IgD-negative memory B cell (primary cell): ENCODE measurements at regions not wholly inside any gene's neighbourhood (a gene's known extent, or its start where the extent isn't known, plus 50 kb on each side); places are given as distances from the start of the nearest gene placed in this dataset.

Source experiments
- H3K27ac Mint-ChIP-seq, 3 donors: one replicate each; pipeline ENCODE4 v1.8.0; 2020 to 2022; ENCODE audit warnings: mild to moderate bottlenecking in 3 of 3, mixed read lengths in 3 of 3, moderate library complexity in 1 of 3
- H3K27me3 Mint-ChIP-seq: one replicate; pipeline ENCODE4 v1.8.0; 2021; ENCODE audit warnings: mixed read lengths
- H3K36me3 Mint-ChIP-seq: one replicate; pipeline ENCODE4 v1.8.0; 2020; ENCODE audit warnings: mild to moderate bottlenecking, mixed read lengths
- H3K4me1 Mint-ChIP-seq, 3 donors: one replicate each; pipeline ENCODE4 v1.8.0; 2020 to 2022; ENCODE audit warnings: mixed read lengths in 3 of 3, mild to moderate bottlenecking in 1 of 3
- H3K4me3 Mint-ChIP-seq, 4 donors: one replicate each; pipeline ENCODE4 v1.8.0; 2020 to 2022; ENCODE audit warnings: mild to moderate bottlenecking in 4 of 4, mixed read lengths in 4 of 4, moderate library complexity in 3 of 4
- H3K9me3 Mint-ChIP-seq, 3 donors: one replicate each; pipeline ENCODE4 v1.8.0; 2020 to 2021; ENCODE audit warnings: mixed read lengths in 3 of 3, mild to moderate bottlenecking in 1 of 3

- Mint-ChIP-seq H3K9me3 (peaks cover 0 to 6% (median 2%) of the 10 kb centered on the region in 3 donors), H3K27ac (no peak overlapping the region), H3K27me3 (no peaks in the 10 kb centered on the region), H3K4me3 (no peak overlapping the region), H3K36me3 (no peaks in the 10 kb centered on the region), H3K4me1 (peaks cover 0 to 2% (median 0%) of the 10 kb centered on the region in 3 donors)
Measured at GRCh38 chr11:106236295-106236694, 158.8 kb downstream of the AASDHPPT start.

DNA sequence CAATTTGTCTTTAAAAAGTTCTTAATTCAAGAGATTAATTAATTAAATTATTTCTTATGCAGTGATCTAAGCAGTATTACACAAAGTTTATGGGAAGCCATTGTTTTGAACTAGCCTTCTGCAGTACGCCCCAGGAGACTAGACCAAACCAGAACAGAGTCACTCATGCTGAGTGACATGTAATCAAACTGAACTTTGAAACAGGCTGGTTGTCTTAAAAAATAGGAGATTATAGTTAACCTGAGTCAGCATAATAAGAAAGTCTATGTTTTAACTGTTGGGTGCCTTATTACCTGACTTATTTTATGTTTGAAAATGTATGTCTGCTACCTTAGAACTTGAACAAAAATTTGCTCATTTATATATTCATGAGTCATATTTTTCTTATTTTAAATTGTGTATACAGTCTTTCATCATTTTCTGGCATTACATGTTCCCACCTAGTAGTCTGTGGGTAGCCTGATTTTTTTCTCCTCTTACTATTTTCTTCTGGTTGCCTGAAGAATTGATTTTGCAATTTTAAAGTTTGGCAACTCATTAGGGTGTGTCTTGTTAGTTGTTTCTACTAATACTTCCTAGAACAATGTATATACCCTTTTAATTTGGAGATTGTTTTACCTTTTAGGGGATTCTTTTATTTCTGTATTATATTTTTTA is 161.4 kb downstream of the AASDHPPT start:
- Mint-ChIP-seq H3K27ac (no peak overlapping the region), H3K9me3 (peaks cover 0 to 6% (median 0%) of the 10 kb centered on the region in 3 donors), H3K4me1 (peaks cover 0 to 2% (median 0%) of the 10 kb centered on the region in 3 donors), H3K36me3 (no peaks in the 10 kb centered on the region), H3K27me3 (no peaks in the 10 kb centered on the region), H3K4me3 (no peak overlapping the region)

DNA sequence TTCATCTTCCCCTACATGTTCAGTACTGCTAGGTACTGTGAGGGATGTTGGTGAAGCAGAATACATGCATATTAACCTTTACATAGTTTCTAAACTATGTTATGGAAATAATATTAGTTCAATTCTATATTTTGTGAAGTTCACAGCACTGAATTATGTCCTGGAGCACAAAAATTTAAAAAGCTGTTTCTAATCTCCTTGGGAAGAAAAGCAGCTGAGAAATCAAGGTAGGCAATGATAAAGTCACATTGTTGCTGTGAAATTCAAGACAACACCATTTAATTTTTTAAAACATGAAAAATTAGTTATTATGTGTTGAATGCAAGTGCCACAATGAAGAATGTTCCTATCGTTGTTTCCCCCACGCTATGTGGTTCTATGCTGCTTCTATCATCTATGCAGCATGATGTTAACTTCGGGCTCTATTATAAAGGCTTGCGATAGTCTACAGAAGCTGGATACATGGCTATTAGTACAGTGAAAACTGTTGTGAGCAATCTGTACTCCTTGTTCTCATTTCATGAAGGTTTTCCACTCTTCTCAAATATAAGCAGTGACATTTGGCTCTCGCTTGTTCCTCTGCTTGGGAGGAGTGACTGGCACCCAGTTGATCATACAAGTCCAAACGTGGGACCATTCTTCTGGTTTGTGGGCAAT is 164.3 kb downstream of the AASDHPPT start:
- Mint-ChIP-seq H3K36me3 (no peaks in the 10 kb centered on the region), H3K4me1 (no peaks in the 10 kb centered on the region), H3K9me3 (peaks cover 0 to 11% (median 3%) of the 10 kb centered on the region in 3 donors), H3K27ac (no peak overlapping the region), H3K4me3 (no peak overlapping the region), H3K27me3 (no peaks in the 10 kb centered on the region)

GRCh38 chr11:106242718-106243415 is 165.4 kb downstream of the AASDHPPT start:
- peaks cover 4 to 8% (median 5%) of the 10 kb centered on the region in 3 donors for H3K9me3 Mint-ChIP-seq
- no peaks in the 10 kb centered on the region for H3K36me3 Mint-ChIP-seq
- no peak overlapping the region for H3K27ac Mint-ChIP-seq
- no peak overlapping the region for H3K4me3 Mint-ChIP-seq
- no peaks in the 10 kb centered on the region for H3K4me1 Mint-ChIP-seq
- no peaks in the 10 kb centered on the region for H3K27me3 Mint-ChIP-seq

GRCh38 chr11:106246495-106246894 is 169.0 kb downstream of the AASDHPPT start:
- H3K9me3 Mint-ChIP-seq, result peaks cover 4 to 7% (median 5%) of the 10 kb centered on the region in 3 donors

GRCh38 chr11:106249617-106250239 is 172.3 kb downstream of the AASDHPPT start:
- Mint-ChIP-seq H3K27me3 (no peaks in the 10 kb centered on the region), H3K4me3 (no peak overlapping the region), H3K4me1 (no peaks in the 10 kb centered on the region), H3K9me3 (peaks cover 4 to 5% (median 4%) of the 10 kb centered on the region in 3 donors), H3K27ac (no peak overlapping the region), H3K36me3 (no peaks in the 10 kb centered on the region)

More at GRCh38 chr11:106246495-106246894, 169.0 kb downstream of the AASDHPPT start:
- H3K4me1 Mint-ChIP-seq, result no peaks in the 10 kb centered on the region
- H3K4me3 Mint-ChIP-seq, result no peak overlapping the region
- H3K27ac Mint-ChIP-seq, result no peak overlapping the region
- no peaks in the 10 kb centered on the region for H3K36me3 Mint-ChIP-seq
- H3K27me3 Mint-ChIP-seq, result no peaks in the 10 kb centered on the region

DNA sequence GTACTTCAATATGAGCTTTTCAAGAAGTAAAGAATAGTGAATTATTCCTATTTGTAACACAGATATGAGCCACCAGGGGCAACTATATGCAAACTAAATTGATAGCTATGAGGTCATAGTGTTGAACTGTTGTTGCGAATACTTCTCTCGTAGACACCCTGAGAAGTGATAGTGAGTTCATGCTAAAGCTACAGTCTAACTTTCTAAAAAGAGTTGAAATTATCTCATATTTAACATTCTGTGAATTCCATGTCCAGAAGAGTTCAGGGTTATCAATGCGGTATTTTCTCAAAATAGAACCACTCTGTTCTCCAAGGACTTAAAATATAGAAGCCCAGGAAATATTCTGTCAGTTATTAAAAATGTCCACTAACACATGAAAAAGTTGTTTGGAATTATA is 185.4 kb downstream of the AASDHPPT start:
- no peaks in the 10 kb centered on the region for H3K4me1 Mint-ChIP-seq
- peaks cover 4 to 13% (median 8%) of the 10 kb centered on the region in 3 donors for H3K9me3 Mint-ChIP-seq
- no peak overlapping the region for H3K4me3 Mint-ChIP-seq
- no peak overlapping the region for H3K27ac Mint-ChIP-seq
- H3K36me3 Mint-ChIP-seq, result no peaks in the 10 kb centered on the region
- H3K27me3 Mint-ChIP-seq, result no peaks in the 10 kb centered on the region

GRCh38 chr11:106263527-106263926 is 186.1 kb downstream of the AASDHPPT start:
- no peak overlapping the region for H3K4me3 Mint-ChIP-seq
- peaks cover 5 to 13% (median 10%) of the 10 kb centered on the region in 3 donors for H3K9me3 Mint-ChIP-seq
- no peaks in the 10 kb centered on the region for H3K36me3 Mint-ChIP-seq
- no peak overlapping the region for H3K27ac Mint-ChIP-seq
- H3K27me3 Mint-ChIP-seq, result no peaks in the 10 kb centered on the region
- no peaks in the 10 kb centered on the region for H3K4me1 Mint-ChIP-seq

DNA sequence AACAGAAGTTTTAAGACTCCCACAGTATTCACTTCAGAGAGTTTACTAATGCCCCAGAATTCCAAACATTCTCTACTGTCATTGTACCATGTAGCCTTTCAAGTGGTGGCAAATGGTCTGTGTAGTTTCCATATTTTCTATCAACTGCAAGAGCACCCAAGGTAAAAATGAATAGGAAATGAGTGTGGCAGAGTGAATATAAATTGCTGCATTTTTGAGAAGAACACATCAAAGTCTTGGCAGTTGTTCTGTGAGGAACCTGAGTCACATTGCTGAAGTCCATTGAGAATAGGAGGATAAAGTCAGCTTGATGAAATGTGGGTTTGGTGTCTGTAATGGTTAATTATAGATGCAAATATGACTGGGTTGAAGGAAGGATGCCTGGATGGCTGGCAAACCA is 193.6 kb downstream of the AASDHPPT start:
- Mint-ChIP-seq H3K4me3 (no peak overlapping the region), H3K27me3 (no peaks in the 10 kb centered on the region), H3K4me1 (no peaks in the 10 kb centered on the region), H3K27ac (no peak overlapping the region), H3K9me3 (peaks cover 2 to 8% (median 6%) of the 10 kb centered on the region in 3 donors), H3K36me3 (no peaks in the 10 kb centered on the region)

GRCh38 chr11:106271686-106272085 is 194.2 kb downstream of the AASDHPPT start:
- Mint-ChIP-seq H3K9me3 (peaks cover 2 to 8% (median 2%) of the 10 kb centered on the region in 3 donors), H3K4me3 (no peak overlapping the region), H3K36me3 (no peaks in the 10 kb centered on the region), H3K27me3 (no peaks in the 10 kb centered on the region), H3K4me1 (no peaks in the 10 kb centered on the region), H3K27ac (no peak overlapping the region)

DNA sequence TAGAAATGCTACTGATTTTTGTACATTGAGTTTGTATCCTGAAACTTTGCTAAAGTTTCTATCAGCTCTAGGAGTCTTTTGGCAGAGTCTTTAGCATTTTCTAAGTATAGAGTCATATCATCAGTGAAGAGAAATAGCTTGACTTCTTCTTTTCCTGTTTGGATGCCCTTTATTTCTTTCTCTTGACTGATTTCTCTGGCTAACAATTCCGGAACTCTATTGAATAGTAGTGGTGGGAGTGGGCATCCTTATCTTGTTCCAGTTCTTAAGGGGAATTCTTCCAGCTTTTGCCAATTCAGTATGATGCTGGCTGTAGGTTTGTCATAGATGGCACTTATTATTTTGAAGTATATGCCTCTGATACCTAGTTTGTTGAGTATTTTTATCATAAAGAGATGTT is 197.7 kb downstream of the AASDHPPT start:
- Mint-ChIP-seq H3K4me3 (no peak overlapping the region), H3K9me3 (peaks cover 0 to 8% (median 0%) of the 10 kb centered on the region in 3 donors), H3K4me1 (no peaks in the 10 kb centered on the region), H3K27ac (no peak overlapping the region), H3K27me3 (no peaks in the 10 kb centered on the region), H3K36me3 (no peaks in the 10 kb centered on the region)

DNA sequence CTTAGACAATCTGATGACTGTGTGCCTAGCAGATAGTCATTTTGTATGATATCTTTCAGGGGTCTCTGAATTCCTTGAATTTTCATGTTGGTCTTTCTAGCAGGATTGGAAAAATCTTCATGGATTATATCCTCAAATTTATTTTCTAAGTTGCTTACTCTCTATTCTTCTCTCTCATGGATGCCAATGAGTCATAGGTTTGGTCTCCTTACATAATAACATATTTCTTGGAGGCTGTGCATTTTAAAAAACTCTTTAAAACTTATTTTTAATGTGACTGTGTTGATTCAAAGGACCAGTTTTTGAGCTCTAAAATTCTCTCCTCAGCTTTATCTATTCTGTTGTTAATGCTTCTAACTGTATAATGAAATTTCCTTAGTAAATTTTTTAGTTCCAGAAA is 198.7 kb downstream of the AASDHPPT start:
- Mint-ChIP-seq H3K27me3 (no peaks in the 10 kb centered on the region), H3K4me3 (no peak overlapping the region), H3K9me3 (peaks cover 0 to 8% (median 0%) of the 10 kb centered on the region in 3 donors), H3K36me3 (no peaks in the 10 kb centered on the region), H3K27ac (no peak overlapping the region), H3K4me1 (no peaks in the 10 kb centered on the region)

GRCh38 chr11:106276859-106277436 is 199.5 kb downstream of the AASDHPPT start:
- H3K4me1 Mint-ChIP-seq, result no peaks in the 10 kb centered on the region
- H3K27ac Mint-ChIP-seq, result no peak overlapping the region
- no peak overlapping the region for H3K4me3 Mint-ChIP-seq
- peaks cover 0 to 8% (median 2%) of the 10 kb centered on the region in 3 donors for H3K9me3 Mint-ChIP-seq
- no peaks in the 10 kb centered on the region for H3K36me3 Mint-ChIP-seq
- H3K27me3 Mint-ChIP-seq, result no peaks in the 10 kb centered on the region

- Mint-ChIP-seq H3K36me3 (no peaks in the 10 kb centered on the region), H3K27ac (no peak overlapping the region), H3K9me3 (peaks cover 0 to 8% (median 3%) of the 10 kb centered on the region in 3 donors), H3K4me1 (no peaks in the 10 kb centered on the region), H3K4me3 (no peak overlapping the region), H3K27me3 (no peaks in the 10 kb centered on the region)
Measured at GRCh38 chr11:106277484-106277883, 200.0 kb downstream of the AASDHPPT start.

- peaks cover 0 to 5% (median 3%) of the 10 kb centered on the region in 3 donors for H3K9me3 Mint-ChIP-seq
- no peaks in the 10 kb centered on the region for H3K36me3 Mint-ChIP-seq
- H3K4me1 Mint-ChIP-seq, result no peaks in the 10 kb centered on the region
- H3K27me3 Mint-ChIP-seq, result no peaks in the 10 kb centered on the region
- H3K4me3 Mint-ChIP-seq, result no peak overlapping the region
- H3K27ac Mint-ChIP-seq, result no peak overlapping the region
Measured at GRCh38 chr11:106278391-106278790, 200.9 kb downstream of the AASDHPPT start.
